Activated B cell treated with CpG ODN at 0.5 μM for 24 hours (primary cell): ENCODE measurements at regions not wholly inside any gene's neighbourhood (a gene's known extent, or its start where the extent isn't known, plus 50 kb on each side); places are given as distances from the start of the nearest gene placed in this dataset.

Source experiments
- ATAC-seq: fragments of 200-7000 bp; cut with Tn5 transposase; one replicate; pipeline ENCODE4 v1.10.0; 2021; ENCODE audit warnings: low read depth, mild to moderate bottlenecking, moderate library complexity
- CTCF ChIA-PET: fragments of 350-600 bp; sonication (Branson Sonifier 250); formaldehyde crosslinking; loops from one replicate; lab custom pipeline; 2021; ENCODE audit warnings: antibody characterized with exemption; lab: Charles Lee
- POLR2A ChIA-PET: fragments of 350-600 bp; sonication (Branson Sonifier 250); formaldehyde crosslinking; loops from one replicate; lab custom pipeline; 2021; ENCODE audit warnings: antibody characterized with exemption; lab: Charles Lee
- DNase-seq: peaks from one replicate; pipeline ENCODE4 v3.0.0; 2022
- H3K27ac Mint-ChIP-seq: one replicate; pipeline ENCODE4 v1.8.0; 2020; ENCODE audit warnings: mixed read lengths
- H3K27me3 Mint-ChIP-seq: one replicate; pipeline ENCODE4 v1.8.0; 2021; ENCODE audit warnings: mixed read lengths
- H3K36me3 Mint-ChIP-seq: one replicate; pipeline ENCODE4 v1.8.0; 2021; ENCODE audit warnings: low read depth, mixed read lengths
- H3K4me1 Mint-ChIP-seq: one replicate; pipeline ENCODE4 v1.8.0; 2021; ENCODE audit warnings: mixed read lengths
- H3K4me3 Mint-ChIP-seq: one replicate; pipeline ENCODE4 v1.8.0; 2020; ENCODE audit warnings: mild to moderate bottlenecking, mixed read lengths
- H3K9me3 Mint-ChIP-seq: one replicate; pipeline ENCODE4 v1.8.0; 2020; ENCODE audit warnings: mixed read lengths
- CTCF ChIP-seq: fragments of 200-600 bp; IDR thresholded peaks from one replicate; pipeline ENCODE4 v1.8.0; 2022; ENCODE audit warnings: antibody characterized with exemption, mild to moderate bottlenecking
- intact Hi-C: fragments of 100-400 bp; cut with micrococcal nuclease; formaldehyde crosslinking; loops from one replicate; pipeline ENCODE4 v1.15.1; 2024

- no peak for DNase-seq
- H3K4me3 Mint-ChIP-seq: no peak overlapping the region
- no peak for ATAC-seq
- no peaks in the 10 kb centered on the region for H3K4me1 Mint-ChIP-seq
- no peak for TF ChIP-seq CTCF
- no peaks in the 10 kb centered on the region for H3K36me3 Mint-ChIP-seq
- H3K9me3 Mint-ChIP-seq: no peaks in the 10 kb centered on the region
- CTCF ChIA-PET: no interaction called here
- POLR2A ChIA-PET: no interaction called here
- intact Hi-C loops: no loop called here
- H3K27ac Mint-ChIP-seq: no peak overlapping the region
- H3K27me3 Mint-ChIP-seq: peaks cover 5% of the 10 kb centered on the region
These were observed 83.0 kb upstream of the TSPAN2 start for GRCh38 chr1:115172270-115172669.

DNA sequence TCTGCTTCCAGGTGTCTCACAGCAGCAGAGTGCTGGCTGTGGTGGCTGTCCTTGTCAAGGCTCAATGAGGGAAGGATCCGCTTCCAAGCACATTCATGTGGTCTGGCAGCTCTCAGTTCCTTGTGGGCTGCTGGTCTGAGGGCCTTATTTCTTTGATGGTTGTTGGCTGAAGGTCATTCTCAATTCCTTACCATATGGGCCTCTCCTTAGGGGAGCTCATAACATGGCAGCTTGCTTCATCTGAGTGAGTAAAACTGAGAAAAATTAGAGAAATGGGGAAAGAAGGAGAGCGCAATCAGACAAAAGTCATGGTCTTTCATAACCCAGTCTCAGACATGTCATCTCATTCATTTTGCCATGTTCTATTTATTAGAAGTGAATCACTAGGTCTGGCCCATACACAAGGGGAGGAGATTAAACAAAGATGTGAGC lies 81.7 kb upstream of the TSPAN2 start:
- no peak overlapping the region for H3K4me3 Mint-ChIP-seq
- no peak for TF ChIP-seq CTCF
- H3K4me1 Mint-ChIP-seq: no peaks in the 10 kb centered on the region
- peaks cover 5% of the 10 kb centered on the region for H3K27me3 Mint-ChIP-seq
- POLR2A ChIA-PET: no interaction called here
- no peak for ATAC-seq
- DNase-seq: no peak
- CTCF ChIA-PET: no interaction called here
- no peaks in the 10 kb centered on the region for H3K36me3 Mint-ChIP-seq
- intact Hi-C loops: no loop called here
- no peak overlapping the region for H3K27ac Mint-ChIP-seq
- H3K9me3 Mint-ChIP-seq: no peaks in the 10 kb centered on the region

GRCh38 chr1:115170377-115170776 lies 81.1 kb upstream of the TSPAN2 start:
- DNase-seq (no peak), ATAC-seq (no peak)
- H3K27ac Mint-ChIP-seq: no peak overlapping the region
- no peak overlapping the region for H3K4me3 Mint-ChIP-seq
- intact Hi-C loops: no loop called here
- ChIA-PET POLR2A (no interaction called here), CTCF (no interaction called here)
- no peaks in the 10 kb centered on the region for H3K36me3 Mint-ChIP-seq
- H3K9me3 Mint-ChIP-seq: no peaks in the 10 kb centered on the region
- peaks cover 5% of the 10 kb centered on the region for H3K27me3 Mint-ChIP-seq
- TF ChIP-seq CTCF: no peak
- H3K4me1 Mint-ChIP-seq: no peaks in the 10 kb centered on the region

- TF ChIP-seq CTCF: no peak
- Mint-ChIP-seq H3K36me3 (no peaks in the 10 kb centered on the region), H3K4me1 (no peaks in the 10 kb centered on the region), H3K27me3 (peaks cover 5% of the 10 kb centered on the region), H3K9me3 (no peaks in the 10 kb centered on the region), H3K4me3 (no peak overlapping the region), H3K27ac (no peak overlapping the region)
- no peak for ATAC-seq
- intact Hi-C loops: no loop called here
- ChIA-PET CTCF (no interaction called here), POLR2A (no interaction called here)
- DNase-seq: no peak
These were observed 78.7 kb upstream of the TSPAN2 start for GRCh38 chr1:115168026-115168425.

GRCh38 chr1:115166531-115167091 lies 77.3 kb upstream of the TSPAN2 start:
- H3K27me3 Mint-ChIP-seq: peaks cover 5% of the 10 kb centered on the region
- no peak for ATAC-seq

More at GRCh38 chr1:115166531-115167091, 77.3 kb upstream of the TSPAN2 start:
- POLR2A ChIA-PET: no interaction called here
- intact Hi-C loops: no loop called here
- CTCF ChIA-PET: no interaction called here
- Mint-ChIP-seq H3K9me3 (no peaks in the 10 kb centered on the region), H3K4me3 (no peak overlapping the region), H3K4me1 (no peaks in the 10 kb centered on the region), H3K27ac (no peak overlapping the region), H3K36me3 (no peaks in the 10 kb centered on the region)
- DNase-seq: no peak
- no peak for TF ChIP-seq CTCF
